ENCODE measurements at regions not wholly inside any gene's neighbourhood (a gene's known extent, or its start where the extent isn't known, plus 50 kb on each side); places are given as distances from the start of the nearest gene placed in this dataset.
"Not testable (repeated sequence)": the region's sequence is repeated elsewhere in the genome, so short reads cannot be mapped to it uniquely, and the experiment has no call there.

- Histone ChIP-seq H3K4me3 (no peak overlapping the region), H3K27me3 (no peaks in the 10 kb centered on the region), H3K9me3 (peaks cover 6 to 9% of the 10 kb centered on the region in 2 donors), H3K36me3 (no peaks in the 10 kb centered on the region), H3K27ac (no peak overlapping the region), H3K4me1 (no peaks in the 10 kb centered on the region)
- TF ChIP-seq CTCF (IDR thresholded peaks at IDR 0.05): no peak
- intact Hi-C loops (cut with DNase I): no loop called here
- no peak for DNase-seq (ENCODE audit: low spot score in 2 of 2)
Measured at GRCh38 chr15:69876064-69876940, 221.4 kb downstream of the TLE3 start.

- H3K9me3 ChIP-seq; H3K36me3 ChIP-seq; H3K4me1 ChIP-seq; DNase-seq (ENCODE audit: low spot score in 2 of 2); H3K27ac ChIP-seq; H3K27me3 ChIP-seq; H3K4me3 ChIP-seq; intact Hi-C loops (cut with DNase I): not testable (repeated sequence)
Measured at GRCh38 chr15:69879963-69880362, 217.8 kb downstream of the TLE3 start.

GRCh38 chr15:69880571-69881301 is 217.0 kb downstream of the TLE3 start:
- H3K36me3 ChIP-seq: no peaks in the 10 kb centered on the region
- H3K27ac ChIP-seq: no peak overlapping the region
- TF ChIP-seq CTCF (IDR thresholded peaks at IDR 0.05): no peak
- no peaks in the 10 kb centered on the region for H3K4me1 ChIP-seq
- no peak overlapping the region for H3K4me3 ChIP-seq
- no peaks in the 10 kb centered on the region for H3K9me3 ChIP-seq
- no peaks in the 10 kb centered on the region for H3K27me3 ChIP-seq
- no peak for DNase-seq (ENCODE audit: low spot score in 2 of 2)
- intact Hi-C loops (cut with DNase I): no loop called here

GRCh38 chr15:69881302-69881670 is 216.4 kb downstream of the TLE3 start:
- intact Hi-C loops (cut with DNase I): no loop called here

GRCh38 chr15:69881766-69882165 is 216.0 kb downstream of the TLE3 start:
- Histone ChIP-seq H3K27me3 (no peaks in the 10 kb centered on the region), H3K27ac (no peak overlapping the region), H3K36me3 (no peaks in the 10 kb centered on the region), H3K4me3 (no peak overlapping the region), H3K9me3 (no peaks in the 10 kb centered on the region), H3K4me1 (no peaks in the 10 kb centered on the region)
- TF ChIP-seq CTCF (IDR thresholded peaks at IDR 0.05): no peak
- intact Hi-C loops (cut with DNase I): no loop called here
- DNase-seq (ENCODE audit: low spot score in 2 of 2): no peak

More at GRCh38 chr15:69881302-69881670, 216.4 kb downstream of the TLE3 start:
- no peaks in the 10 kb centered on the region for H3K4me1 ChIP-seq
- H3K4me3 ChIP-seq: no peak overlapping the region
- H3K36me3 ChIP-seq: no peaks in the 10 kb centered on the region
- no peaks in the 10 kb centered on the region for H3K9me3 ChIP-seq
- no peak for TF ChIP-seq CTCF (IDR thresholded peaks at IDR 0.05)
- no peaks in the 10 kb centered on the region for H3K27me3 ChIP-seq
- H3K27ac ChIP-seq: no peak overlapping the region
- no peak for DNase-seq (ENCODE audit: low spot score in 2 of 2)

- intact Hi-C loops (cut with DNase I): no loop called here
Measured at GRCh38 chr15:69883306-69883705, 214.4 kb downstream of the TLE3 start.

More at GRCh38 chr15:69883306-69883705, 214.4 kb downstream of the TLE3 start:
- Histone ChIP-seq H3K4me1 (no peaks in the 10 kb centered on the region), H3K27ac (no peak overlapping the region), H3K36me3 (no peaks in the 10 kb centered on the region), H3K4me3 (no peak overlapping the region), H3K9me3 (no peaks in the 10 kb centered on the region), H3K27me3 (no peaks in the 10 kb centered on the region)
- TF ChIP-seq CTCF (IDR thresholded peaks at IDR 0.05): no peak
- no peak for DNase-seq (ENCODE audit: low spot score in 2 of 2)
